Vagina (tissue), 2 donors: ENCODE measurements at regions not wholly inside any gene's neighbourhood (a gene's known extent, or its start where the extent isn't known, plus 50 kb on each side); places are given as distances from the start of the nearest gene placed in this dataset.

Source experiments
- DNase-seq, 2 donors: peaks; one replicate each; pipeline ENCODE4 v3.0.0-alpha.2; 2017; ENCODE audit errors: extremely low spot score in 2 of 2
- H3K27ac ChIP-seq: fragments of 200-600 bp; sonication (generic); one replicate; pipeline ENCODE4 v1.5.1; 2019
- H3K27me3 ChIP-seq: fragments of 200-600 bp; sonication (generic); one replicate; pipeline ENCODE4 v1.5.1; 2019
- H3K36me3 ChIP-seq, 2 donors: fragments of 200-600 bp; sonication (generic); one replicate each; pipeline ENCODE4 v1.5.1; 2017 to 2019
- H3K4me1 ChIP-seq: fragments of 200-600 bp; sonication (generic); one replicate; pipeline ENCODE4 v1.5.1; 2019
- H3K4me3 ChIP-seq, 2 donors: fragments of 200-600 bp; sonication (generic); 1 replicate in 1 of 2; 2 replicates in 1 of 2; pipeline ENCODE4 v1.5.1; 2016 to 2019
- H3K9me3 ChIP-seq: fragments of 200-600 bp; sonication (generic); one replicate; pipeline ENCODE4 v1.5.1; 2019
- CTCF ChIP-seq, 3 experiments: fragments of 450-650 bp in 2 of 3; fragments of 200-600 bp in 1 of 3; sonication (generic) in 1 of 3; IDR thresholded peaks; one replicate each; pipeline ENCODE4 v1.5.1; 2017 to 2019; ENCODE audit warnings: antibody characterized with exemption in 3 of 3, mild to moderate bottlenecking in 2 of 3, moderate library complexity in 2 of 3
- POLR2A ChIP-seq, 2 donors: fragments of 450-650 bp; IDR thresholded peaks; one replicate each; pipeline ENCODE4 v1.6.1; 2017; ENCODE audit warnings: antibody characterized with exemption in 2 of 2, mild to moderate bottlenecking in 2 of 2, moderate library complexity in 2 of 2
- POLR2AphosphoS5 ChIP-seq, 2 donors: sonication (generic); formaldehyde crosslinking; IDR thresholded peaks; one replicate each; pipeline ENCODE4 v1.9.0; 2017; ENCODE audit warnings: antibody characterized with exemption in 2 of 2, mild to moderate bottlenecking in 2 of 2, low read depth in 1 of 2; ENCODE audit not compliant: insufficient read depth in 1 of 2
- intact Hi-C: fragments of 100-400 bp; cut with DNase I; formaldehyde crosslinking; loops from one replicate; pipeline ENCODE4 v1.15.1; 2023

GRCh38 chr14:87542288-87542687, 450.7 kb downstream of the GALC start:
- no peak for DNase-seq
- Histone ChIP-seq H3K4me3 (no peak overlapping the region), H3K36me3 (no peaks in the 10 kb centered on the region), H3K27me3 (no peaks in the 10 kb centered on the region), H3K27ac (no peak overlapping the region), H3K4me1 (no peaks in the 10 kb centered on the region), H3K9me3 (no peaks in the 10 kb centered on the region)
- intact Hi-C loops: no loop called here
- TF ChIP-seq POLR2A (IDR thresholded peaks at IDR 0.05) (no peak), POLR2AphosphoS5 (IDR thresholded peaks at IDR 0.05; ENCODE audit: insufficient read depth in 1 of 2, low read depth in 1 of 2) (no peak), CTCF (IDR thresholded peaks at IDR 0.05) (no peak)

DNA sequence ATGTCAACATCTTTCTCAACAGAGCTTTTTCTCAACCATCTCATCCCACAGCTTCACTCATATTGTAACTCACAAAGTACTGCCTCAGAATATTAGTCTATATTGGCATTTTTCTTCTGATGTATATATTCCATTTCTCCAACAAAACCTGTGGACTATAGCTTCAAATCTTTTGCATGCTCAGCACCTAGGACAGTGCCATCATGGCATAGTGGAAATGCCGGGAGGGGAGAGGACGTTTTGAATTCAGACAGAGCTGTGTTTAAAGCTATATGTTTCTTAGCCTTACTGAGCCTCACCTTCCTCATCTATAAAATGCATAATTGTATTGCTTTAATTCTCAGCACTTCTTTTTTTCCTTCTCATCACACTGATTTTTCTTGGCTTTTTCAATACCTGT, 452.6 kb downstream of the GALC start:
- no peaks in the 10 kb centered on the region for H3K36me3 ChIP-seq
- H3K27me3 ChIP-seq: no peaks in the 10 kb centered on the region
- no peak overlapping the region for H3K27ac ChIP-seq
- no peak for DNase-seq
- no peaks in the 10 kb centered on the region for H3K4me1 ChIP-seq
- intact Hi-C loops: no loop called here
- TF ChIP-seq CTCF (IDR thresholded peaks at IDR 0.05) (no peak), POLR2AphosphoS5 (IDR thresholded peaks at IDR 0.05; ENCODE audit: insufficient read depth in 1 of 2, low read depth in 1 of 2) (no peak), POLR2A (IDR thresholded peaks at IDR 0.05) (no peak)
- no peak overlapping the region for H3K4me3 ChIP-seq
- no peaks in the 10 kb centered on the region for H3K9me3 ChIP-seq

- H3K4me1 ChIP-seq: no peaks in the 10 kb centered on the region
- no peak overlapping the region for H3K4me3 ChIP-seq
- intact Hi-C loops: no loop called here
- no peak overlapping the region for H3K27ac ChIP-seq
- no peaks in the 10 kb centered on the region for H3K9me3 ChIP-seq
- no peaks in the 10 kb centered on the region for H3K27me3 ChIP-seq
- TF ChIP-seq POLR2A (IDR thresholded peaks at IDR 0.05) (no peak), CTCF (IDR thresholded peaks at IDR 0.05) (no peak), POLR2AphosphoS5 (IDR thresholded peaks at IDR 0.05; ENCODE audit: insufficient read depth in 1 of 2, low read depth in 1 of 2) (no peak)
- DNase-seq: no peak
- H3K36me3 ChIP-seq: no peaks in the 10 kb centered on the region
These were observed 463.9 kb downstream of the GALC start for GRCh38 chr14:87529081-87529480.

DNA sequence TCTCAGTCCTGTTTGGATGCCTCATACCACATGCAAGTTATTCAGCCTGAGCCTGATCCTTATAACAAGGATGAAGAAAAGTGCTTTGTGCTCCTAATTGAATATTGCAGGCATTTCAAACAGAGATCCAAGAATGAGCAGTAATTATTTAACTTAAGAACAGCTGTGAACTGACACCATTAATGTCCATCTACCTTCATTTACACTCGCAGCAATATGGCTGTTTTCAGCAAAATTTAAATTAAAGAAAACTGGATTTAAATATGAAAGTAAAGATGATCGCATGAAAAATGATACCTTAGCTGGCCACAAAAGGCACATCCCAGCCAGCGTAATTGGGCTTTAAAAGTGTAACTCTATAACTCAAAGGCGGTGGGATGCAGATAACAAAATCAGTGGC, 466.3 kb downstream of the GALC start:
- H3K27ac ChIP-seq: no peak overlapping the region
- DNase-seq: no peak
- H3K27me3 ChIP-seq: no peaks in the 10 kb centered on the region
- no peaks in the 10 kb centered on the region for H3K9me3 ChIP-seq
- TF ChIP-seq POLR2AphosphoS5 (IDR thresholded peaks at IDR 0.05; ENCODE audit: insufficient read depth in 1 of 2, low read depth in 1 of 2) (no peak), POLR2A (IDR thresholded peaks at IDR 0.05) (no peak), CTCF (IDR thresholded peaks at IDR 0.05) (no peak)
- H3K4me3 ChIP-seq: no peak overlapping the region
- no peaks in the 10 kb centered on the region for H3K4me1 ChIP-seq
- no peaks in the 10 kb centered on the region for H3K36me3 ChIP-seq
- intact Hi-C loops: no loop called here

GRCh38 chr14:87524011-87524410, 469.0 kb downstream of the GALC start:
- no peaks in the 10 kb centered on the region for H3K27me3 ChIP-seq
- intact Hi-C loops: no loop called here
- H3K9me3 ChIP-seq: no peaks in the 10 kb centered on the region
- H3K27ac ChIP-seq: no peak overlapping the region
- no peaks in the 10 kb centered on the region for H3K4me1 ChIP-seq
- H3K4me3 ChIP-seq: no peak overlapping the region
- TF ChIP-seq POLR2A (IDR thresholded peaks at IDR 0.05): no peak
- TF ChIP-seq CTCF (IDR thresholded peaks at IDR 0.05): no peak
- TF ChIP-seq POLR2AphosphoS5 (IDR thresholded peaks at IDR 0.05; ENCODE audit: insufficient read depth in 1 of 2, low read depth in 1 of 2): no peak
- H3K36me3 ChIP-seq: no peaks in the 10 kb centered on the region
- DNase-seq: no peak
